Loucy (cell line): ENCODE measurements at regions not wholly inside any gene's neighbourhood (a gene's known extent, or its start where the extent isn't known, plus 50 kb on each side); places are given as distances from the start of the nearest gene placed in this dataset.

Source experiments
- H2AFZ ChIP-seq: fragments of 200-600 bp; sonication (generic); 2 replicates; pipeline ENCODE4 v1.6.0; 2016; ENCODE audit warnings: antibody characterized with exemption, mild to moderate bottlenecking, low read length, moderate library complexity
- H3F3A ChIP-seq: fragments of 200-600 bp; 2 replicates; pipeline ENCODE4 v1.6.0; 2016; ENCODE audit warnings: antibody characterized with exemption, low read depth, mild to moderate bottlenecking
- H3K27me3 ChIP-seq: fragments of 200-600 bp; sonication (generic); 2 replicates; pipeline ENCODE4 v1.6.1; 2014; ENCODE audit warnings: low read length, mild to moderate bottlenecking; ENCODE audit not compliant: insufficient read depth, poor library complexity, severe bottlenecking
- H3K36me3 ChIP-seq: fragments of 200-600 bp; sonication (generic); 2 replicates; pipeline ENCODE4 v1.6.1; 2016; ENCODE audit warnings: low read length; ENCODE audit not compliant: insufficient read depth
- H3K4me1 ChIP-seq: fragments of 200-600 bp; sonication (generic); 2 replicates; pipeline ENCODE4 v1.5.1; 2014; ENCODE audit warnings: low read length, mild to moderate bottlenecking; ENCODE audit not compliant: insufficient read depth, poor library complexity, severe bottlenecking
- H3K4me2 ChIP-seq: fragments of 200-600 bp; sonication (generic); 2 replicates; pipeline ENCODE4 v1.6.0; 2014; ENCODE audit warnings: antibody characterized with exemption, low read length, low read depth, mild to moderate bottlenecking; ENCODE audit not compliant: poor library complexity, severe bottlenecking
- H3K4me3 ChIP-seq: fragments of 200-600 bp; sonication (generic); 2 replicates; pipeline ENCODE4 v1.5.1; 2014; ENCODE audit warnings: low read length, mild to moderate bottlenecking, mixed read lengths; ENCODE audit not compliant: poor library complexity, severe bottlenecking
- H3K79me2 ChIP-seq: fragments of 200-600 bp; sonication (generic); 2 replicates; pipeline ENCODE4 v1.6.1; 2014; ENCODE audit warnings: low read length; ENCODE audit not compliant: insufficient read depth
- H3K9ac ChIP-seq: fragments of 200-600 bp; sonication (generic); 2 replicates; pipeline ENCODE4 v1.6.0; 2014; ENCODE audit warnings: mild to moderate bottlenecking, low read depth, low read length, moderate library complexity; ENCODE audit not compliant: poor library complexity, severe bottlenecking
- H3K9me2 ChIP-seq: fragments of 200-600 bp; sonication (generic); replicated peaks from 2 replicates; pipeline ENCODE4 v1.6.1; 2016; ENCODE audit warnings: low read depth, low read length, mixed read lengths
- H3K9me3 ChIP-seq: fragments of 200-600 bp; sonication (generic); 2 replicates; pipeline ENCODE4 v1.6.1; 2014; ENCODE audit warnings: mild to moderate bottlenecking, antibody characterized with exemption, low read length, low read depth; ENCODE audit not compliant: insufficient read depth
- H4K20me1 ChIP-seq: fragments of 200-600 bp; sonication (generic); 2 replicates; pipeline ENCODE4 v1.6.0; 2014; ENCODE audit warnings: antibody characterized with exemption, low read length, mild to moderate bottlenecking; ENCODE audit not compliant: insufficient read depth, poor library complexity, severe bottlenecking
- CTCF ChIP-seq: fragments of 200-600 bp; sonication (generic); conservative IDR thresholded peaks from 2 replicates; pipeline ENCODE4 v1.5.1; 2014; ENCODE audit warnings: mild to moderate bottlenecking, antibody characterized with exemption, low read length
- EZH2phosphoT487 ChIP-seq: fragments of 200-600 bp; IDR thresholded peaks from 2 replicates; pipeline ENCODE4 v1.6.1; 2018; ENCODE audit warnings: antibody characterized with exemption, mild to moderate bottlenecking, moderate library complexity, borderline replicate concordance

DNA sequence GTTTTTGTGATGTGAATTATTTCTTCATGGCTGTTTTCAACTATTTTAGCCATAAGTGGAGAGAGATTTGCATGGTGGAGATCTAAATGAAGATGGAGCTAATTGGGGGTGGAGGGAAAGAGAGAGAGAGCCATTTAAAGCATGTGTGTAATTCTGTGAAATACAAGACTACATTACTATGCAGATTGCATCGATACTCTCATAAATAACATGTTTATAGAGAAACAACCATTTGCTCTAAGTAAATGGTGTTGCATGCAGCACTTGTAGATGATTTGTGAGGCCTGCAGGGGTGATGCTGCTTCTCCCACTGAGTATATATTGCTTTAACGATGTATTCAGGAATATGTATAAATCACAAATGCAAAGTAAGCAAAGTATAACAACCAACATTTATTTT lies 270.2 kb upstream of the RIOK2 start:
- Histone ChIP-seq H3K36me3 (no peaks in the 10 kb centered on the region), H3K9ac (no peak overlapping the region), H3K4me3 (no peak overlapping the region), H3K9me3 (no peaks in the 10 kb centered on the region), H3K79me2 (no peaks in the 10 kb centered on the region), H4K20me1 (no peaks in the 10 kb centered on the region), H3K27me3 (no peaks in the 10 kb centered on the region), H3K9me2 (no peaks in the 10 kb centered on the region), H3K4me1 (no peaks in the 10 kb centered on the region), H3K4me2 (no peak overlapping the region), H2AFZ (no peak overlapping the region), H3F3A (no peaks in the 10 kb centered on the region)
- TF ChIP-seq CTCF (no peak), EZH2phosphoT487 (no peak)

GRCh38 chr5:97454015-97454414 lies 271.0 kb upstream of the RIOK2 start:
- H2AFZ ChIP-seq = no peak overlapping the region
- no peaks in the 10 kb centered on the region for H3K4me1 ChIP-seq
- H3K27me3 ChIP-seq = no peaks in the 10 kb centered on the region
- no peak overlapping the region for H3K4me2 ChIP-seq
- H3K9ac ChIP-seq = no peak overlapping the region
- H3K36me3 ChIP-seq = no peaks in the 10 kb centered on the region
- H3K9me2 ChIP-seq = no peaks in the 10 kb centered on the region
- no peaks in the 10 kb centered on the region for H4K20me1 ChIP-seq
- no peaks in the 10 kb centered on the region for H3K9me3 ChIP-seq
- no peak for TF ChIP-seq EZH2phosphoT487
- no peak for TF ChIP-seq CTCF
- no peaks in the 10 kb centered on the region for H3F3A ChIP-seq
- no peaks in the 10 kb centered on the region for H3K79me2 ChIP-seq
- H3K4me3 ChIP-seq = no peak overlapping the region

GRCh38 chr5:97455996-97456395 lies 272.9 kb upstream of the RIOK2 start:
- TF ChIP-seq EZH2phosphoT487 = no peak
- TF ChIP-seq CTCF = no peak
- no peaks in the 10 kb centered on the region for H3K4me1 ChIP-seq
- no peaks in the 10 kb centered on the region for H3K36me3 ChIP-seq
- H3K27me3 ChIP-seq = no peaks in the 10 kb centered on the region
- no peaks in the 10 kb centered on the region for H4K20me1 ChIP-seq
- H3K4me3 ChIP-seq = no peak overlapping the region
- no peaks in the 10 kb centered on the region for H3K79me2 ChIP-seq
- H3K9ac ChIP-seq = no peak overlapping the region
- no peaks in the 10 kb centered on the region for H3K9me2 ChIP-seq
- H3F3A ChIP-seq = no peaks in the 10 kb centered on the region
- no peak overlapping the region for H2AFZ ChIP-seq
- H3K4me2 ChIP-seq = no peak overlapping the region
- H3K9me3 ChIP-seq = no peaks in the 10 kb centered on the region
